Suprapubic skin (tissue), 4 donors: ENCODE measurements at regions not wholly inside any gene's neighbourhood (a gene's known extent, or its start where the extent isn't known, plus 50 kb on each side); places are given as distances from the start of the nearest gene placed in this dataset.

Experiments
- DNase-seq, 2 donors: peaks; one replicate each; pipeline ENCODE4 v3.0.0-alpha.2; 2019; ENCODE audit warnings: low spot score in 2 of 2
- H3K27ac ChIP-seq: fragments of 200-600 bp; sonication (generic); one replicate; pipeline ENCODE4 v1.5.1; 2019
- H3K27me3 ChIP-seq: fragments of 200-600 bp; sonication (generic); one replicate; pipeline ENCODE4 v1.5.1; 2019
- H3K36me3 ChIP-seq: fragments of 200-600 bp; sonication (generic); one replicate; pipeline ENCODE4 v1.5.1; 2019
- H3K4me1 ChIP-seq: fragments of 200-600 bp; sonication (generic); one replicate; pipeline ENCODE4 v1.5.1; 2019
- H3K4me3 ChIP-seq: fragments of 200-600 bp; sonication (generic); one replicate; pipeline ENCODE4 v1.5.1; 2019; ENCODE audit warnings: mild to moderate bottlenecking
- H3K9me3 ChIP-seq: fragments of 200-600 bp; sonication (generic); one replicate; pipeline ENCODE4 v1.5.1; 2019
- EP300 ChIP-seq: sonication (generic); formaldehyde crosslinking; IDR thresholded peaks from one replicate; pipeline ENCODE4 v1.6.1; 2017; ENCODE audit warnings: antibody characterized with exemption
- POLR2A ChIP-seq, 2 donors: fragments of 450-650 bp; IDR thresholded peaks; one replicate each; pipeline ENCODE4 v1.6.1; 2017; ENCODE audit warnings: antibody characterized with exemption in 2 of 2, mild to moderate bottlenecking in 2 of 2, moderate library complexity in 2 of 2
- POLR2AphosphoS5 ChIP-seq, 3 donors: sonication (generic); formaldehyde crosslinking; IDR thresholded peaks; one replicate each; pipeline ENCODE4 v1.6.1; 2017; ENCODE audit warnings: antibody characterized with exemption in 3 of 3
- WGBS: methylation state at CpG from one replicate; pipeline ENCODE4 v1.1.5; 2018; 5-methylcytosine and 5-hydroxymethylcytosine counted together
- TF ChIP-seq, protein P1 (sequence below), 2 donors: fragments of 200-600 bp in 1 of 2; fragments of 450-650 bp in 1 of 2; sonication (generic) in 1 of 2; IDR thresholded peaks; one replicate each; pipeline ENCODE4 v1.5.1; 2016 to 2019; ENCODE audit warnings: antibody characterized with exemption in 2 of 2, mild to moderate bottlenecking in 1 of 2, moderate library complexity in 1 of 2

- no peaks in the 10 kb centered on the region for H3K36me3 ChIP-seq
- TF ChIP-seq POLR2AphosphoS5 (IDR thresholded peaks at IDR 0.05) (no peak), POLR2A (IDR thresholded peaks at IDR 0.05) (no peak), EP300 (no peak)
- TF ChIP-seq, protein P1, sequence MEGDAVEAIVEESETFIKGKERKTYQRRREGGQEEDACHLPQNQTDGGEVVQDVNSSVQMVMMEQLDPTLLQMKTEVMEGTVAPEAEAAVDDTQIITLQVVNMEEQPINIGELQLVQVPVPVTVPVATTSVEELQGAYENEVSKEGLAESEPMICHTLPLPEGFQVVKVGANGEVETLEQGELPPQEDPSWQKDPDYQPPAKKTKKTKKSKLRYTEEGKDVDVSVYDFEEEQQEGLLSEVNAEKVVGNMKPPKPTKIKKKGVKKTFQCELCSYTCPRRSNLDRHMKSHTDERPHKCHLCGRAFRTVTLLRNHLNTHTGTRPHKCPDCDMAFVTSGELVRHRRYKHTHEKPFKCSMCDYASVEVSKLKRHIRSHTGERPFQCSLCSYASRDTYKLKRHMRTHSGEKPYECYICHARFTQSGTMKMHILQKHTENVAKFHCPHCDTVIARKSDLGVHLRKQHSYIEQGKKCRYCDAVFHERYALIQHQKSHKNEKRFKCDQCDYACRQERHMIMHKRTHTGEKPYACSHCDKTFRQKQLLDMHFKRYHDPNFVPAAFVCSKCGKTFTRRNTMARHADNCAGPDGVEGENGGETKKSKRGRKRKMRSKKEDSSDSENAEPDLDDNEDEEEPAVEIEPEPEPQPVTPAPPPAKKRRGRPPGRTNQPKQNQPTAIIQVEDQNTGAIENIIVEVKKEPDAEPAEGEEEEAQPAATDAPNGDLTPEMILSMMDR (IDR thresholded peaks at IDR 0.05) = no peak
- no peaks in the 10 kb centered on the region for H3K4me1 ChIP-seq
- peak; percentile 30 to 72 for DNase-seq
- H3K9me3 ChIP-seq = peaks cover 23% of the 10 kb centered on the region
- WGBS = 80% methylated on average over 35 of the region's 35 CpGs
- no peak overlapping the region for H3K4me3 ChIP-seq
- H3K27me3 ChIP-seq = no peaks in the 10 kb centered on the region
- no peak overlapping the region for H3K27ac ChIP-seq
These were observed 276.9 kb downstream of the ALG10 start for GRCh38 chr12:34298971-34299801.

DNA sequence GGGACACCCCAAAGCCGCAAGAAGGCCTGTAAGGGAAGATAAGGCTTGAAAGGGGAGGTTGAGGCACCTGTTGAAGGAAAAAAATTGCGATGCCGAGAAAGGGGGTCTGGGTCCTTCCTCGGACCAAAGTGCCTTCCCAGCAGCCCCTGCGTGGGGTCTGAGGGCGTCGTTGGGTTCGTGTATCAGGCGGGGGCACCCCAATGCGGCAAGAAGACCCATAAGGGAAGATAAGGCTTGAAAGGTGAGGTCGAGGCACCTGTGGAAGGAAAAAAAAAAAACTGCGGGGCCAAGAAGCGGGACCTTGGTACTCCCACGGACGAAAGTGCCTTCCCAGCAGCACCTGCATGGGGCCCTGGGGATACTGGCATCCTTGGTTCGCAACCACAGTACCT, 277.5 kb downstream of the ALG10 start:
- Histone ChIP-seq H3K36me3 (no peaks in the 10 kb centered on the region), H3K27ac (no peak overlapping the region), H3K27me3 (no peaks in the 10 kb centered on the region), H3K4me1 (no peaks in the 10 kb centered on the region), H3K4me3 (no peak overlapping the region), H3K9me3 (peaks cover 28% of the 10 kb centered on the region)
- 78% methylated on average over 16 of the region's 16 CpGs for WGBS
- no peak for TF ChIP-seq EP300
- no peak for TF ChIP-seq POLR2AphosphoS5 (IDR thresholded peaks at IDR 0.05)
- TF ChIP-seq POLR2A (IDR thresholded peaks at IDR 0.05) = no peak
- TF ChIP-seq, protein P1 (IDR thresholded peaks at IDR 0.05) = no peak
- peak in 1 of 2 donors; percentile 35 for DNase-seq

- peak in 1 of 2 donors; percentile 20 for DNase-seq
- 86% methylated on average over 34 of the region's 34 CpGs for whole genome bisulfite sequencing
- peaks cover 28% of the 10 kb centered on the region for H3K9me3 ChIP-seq
These were observed 278.3 kb downstream of the ALG10 start for GRCh38 chr12:34300376-34301250.

DNA sequence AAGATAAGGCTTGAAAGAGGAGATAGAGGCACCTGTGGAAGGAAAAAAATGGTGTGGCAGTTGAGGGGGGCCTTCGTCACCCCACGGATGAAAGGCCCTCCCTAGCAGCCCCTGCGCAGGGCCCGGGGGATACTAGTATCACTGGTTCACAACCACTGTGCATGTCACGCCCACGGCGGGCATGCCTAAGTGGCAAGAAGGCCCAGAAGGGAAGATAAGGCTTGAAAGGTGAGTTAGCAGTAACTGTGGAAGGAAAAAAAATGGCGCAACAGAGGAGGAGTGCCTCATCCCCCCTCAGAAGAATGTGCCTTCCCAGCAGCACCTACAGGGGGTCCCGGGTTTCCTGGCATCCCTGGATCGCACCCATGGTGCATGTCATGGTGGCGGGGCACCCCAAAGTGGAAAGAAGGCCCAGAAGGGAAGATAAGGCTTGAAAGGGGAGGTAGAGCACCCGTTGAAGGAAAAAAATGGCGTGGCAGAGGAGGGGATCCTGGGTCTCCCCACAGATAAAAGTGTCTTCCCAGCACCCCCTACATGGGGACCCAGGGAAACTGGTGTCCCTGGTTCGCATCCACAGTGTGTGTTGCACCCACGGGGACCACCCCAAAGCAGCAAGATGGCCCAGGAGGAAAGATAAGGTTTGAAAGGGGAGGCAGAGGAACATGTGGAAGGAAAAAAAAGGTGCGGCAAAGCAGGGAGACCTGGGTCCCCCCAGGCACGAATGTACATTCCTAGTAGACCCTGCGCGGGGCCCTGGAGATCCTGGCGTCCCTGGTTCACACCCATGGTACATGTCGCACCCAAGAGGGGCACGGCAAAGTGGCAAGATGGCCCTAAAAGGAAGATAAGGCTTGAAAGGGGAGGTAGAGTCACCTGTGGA, 279.2 kb downstream of the ALG10 start:
- H3K36me3 ChIP-seq = no peaks in the 10 kb centered on the region
- 81% methylated on average over 22 of the region's 22 CpGs for WGBS
- peak in 1 of 2 donors; percentile 31 for DNase-seq
- H3K27me3 ChIP-seq = no peaks in the 10 kb centered on the region
- peaks cover 28% of the 10 kb centered on the region for H3K9me3 ChIP-seq
- no peaks in the 10 kb centered on the region for H3K4me1 ChIP-seq
- no peak overlapping the region for H3K27ac ChIP-seq
- TF ChIP-seq POLR2AphosphoS5 (IDR thresholded peaks at IDR 0.05) = no peak
- no peak for TF ChIP-seq POLR2A (IDR thresholded peaks at IDR 0.05)
- TF ChIP-seq EP300 = no peak
- TF ChIP-seq, protein P1 (IDR thresholded peaks at IDR 0.05) = no peak
- no peak overlapping the region for H3K4me3 ChIP-seq

More at GRCh38 chr12:34300376-34301250, 278.3 kb downstream of the ALG10 start:
- Histone ChIP-seq H3K27ac (no peak overlapping the region), H3K4me1 (no peaks in the 10 kb centered on the region), H3K4me3 (no peak overlapping the region), H3K36me3 (no peaks in the 10 kb centered on the region), H3K27me3 (no peaks in the 10 kb centered on the region)
- TF ChIP-seq POLR2A (IDR thresholded peaks at IDR 0.05) (no peak), POLR2AphosphoS5 (IDR thresholded peaks at IDR 0.05) (no peak), EP300 (no peak)
- TF ChIP-seq, protein P1 (IDR thresholded peaks at IDR 0.05) = no peak
